ENCODE measurements at regions not wholly inside any gene's neighbourhood (a gene's known extent, or its start where the extent isn't known, plus 50 kb on each side); places are given as distances from the start of the nearest gene placed in this dataset.

DNA sequence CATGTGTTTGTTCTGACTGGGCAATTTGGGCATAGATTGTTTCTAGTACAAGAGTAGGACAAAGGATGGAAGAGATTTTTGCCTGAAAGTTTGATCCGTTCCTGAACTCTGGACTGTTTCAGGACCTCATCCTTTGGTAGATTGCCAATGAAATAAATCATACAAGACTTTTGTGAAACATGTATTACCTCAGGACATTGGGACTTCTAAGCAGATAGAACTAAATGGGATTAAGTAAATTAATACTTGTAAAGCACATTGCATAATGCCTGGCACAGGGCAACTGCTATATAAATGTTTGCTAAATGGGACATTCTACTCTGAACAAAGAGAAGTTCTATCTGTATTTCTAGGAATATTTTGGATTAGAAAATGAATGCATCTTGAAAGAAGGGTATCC lies 164.8 kb upstream of the RPS6KA3 start:
- TF ChIP-seq, protein P1, sequence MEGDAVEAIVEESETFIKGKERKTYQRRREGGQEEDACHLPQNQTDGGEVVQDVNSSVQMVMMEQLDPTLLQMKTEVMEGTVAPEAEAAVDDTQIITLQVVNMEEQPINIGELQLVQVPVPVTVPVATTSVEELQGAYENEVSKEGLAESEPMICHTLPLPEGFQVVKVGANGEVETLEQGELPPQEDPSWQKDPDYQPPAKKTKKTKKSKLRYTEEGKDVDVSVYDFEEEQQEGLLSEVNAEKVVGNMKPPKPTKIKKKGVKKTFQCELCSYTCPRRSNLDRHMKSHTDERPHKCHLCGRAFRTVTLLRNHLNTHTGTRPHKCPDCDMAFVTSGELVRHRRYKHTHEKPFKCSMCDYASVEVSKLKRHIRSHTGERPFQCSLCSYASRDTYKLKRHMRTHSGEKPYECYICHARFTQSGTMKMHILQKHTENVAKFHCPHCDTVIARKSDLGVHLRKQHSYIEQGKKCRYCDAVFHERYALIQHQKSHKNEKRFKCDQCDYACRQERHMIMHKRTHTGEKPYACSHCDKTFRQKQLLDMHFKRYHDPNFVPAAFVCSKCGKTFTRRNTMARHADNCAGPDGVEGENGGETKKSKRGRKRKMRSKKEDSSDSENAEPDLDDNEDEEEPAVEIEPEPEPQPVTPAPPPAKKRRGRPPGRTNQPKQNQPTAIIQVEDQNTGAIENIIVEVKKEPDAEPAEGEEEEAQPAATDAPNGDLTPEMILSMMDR (IDR thresholded peaks at IDR 0.05): no peak
- no peak for TF ChIP-seq POLR2AphosphoS5 (IDR thresholded peaks at IDR 0.05)
- TF ChIP-seq POLR2A (IDR thresholded peaks at IDR 0.05): no peak
- no peak for TF ChIP-seq EP300 (IDR thresholded peaks at IDR 0.05)

All from gastroesophageal sphincter (tissue), 3 donors.